HepG2 (cell line): ENCODE measurements at regions not wholly inside any gene's neighbourhood (a gene's known extent, or its start where the extent isn't known, plus 50 kb on each side); places are given as distances from the start of the nearest gene placed in this dataset.

Source experiments
- ATAC-seq: fragments of 200-7000 bp; cut with Tn5 transposase; 3 replicates; pipeline ENCODE4 v1.9.1; 2020; ENCODE audit warnings: mild to moderate bottlenecking, moderate library complexity
- BruUV-seq: library from RNA; stranded (reverse); fragments of 400-500 nt; replicated peaks from 2 replicates; lab custom pipeline; 2021; lab: Mats Ljungman, UMichigan
- CTCF ChIA-PET: fragments of 300-600 bp; formaldehyde crosslinking; extraction: SDS; loops from one replicate; lab custom pipeline; 2021; ENCODE audit warnings: low total read pairs, inconsistent platforms, low intra/inter-chr PET ratio; lab: Yijun Ruan, JAX
- POLR2A ChIA-PET: fragments of 350-600 bp; sonication (Branson Sonifier 250); formaldehyde crosslinking; loops from one replicate; lab custom pipeline; 2020; ENCODE audit warnings: antibody characterized with exemption, inconsistent platforms; lab: Yijun Ruan, JAX
- DNase-seq: peaks from one replicate; pipeline ENCODE4 v3.0.0-alpha.2; 2015; ENCODE audit warnings: low spot score
- FAIRE-seq: peaks from 3 replicates; lab custom pipeline; 2011; peaks lifted over from hg19 to GRCh38; lab: Jason Lieb, UNC
- H2AFZ ChIP-seq: one replicate; pipeline ENCODE4 v1.6.1; 2011; ENCODE audit warnings: low read length, inconsistent platforms
- H3K27ac ChIP-seq: fragments of 300-600 bp; 3 replicates; pipeline ENCODE4 v1.8.0; 2011; ENCODE audit warnings: mixed run types, mild to moderate bottlenecking, mixed read lengths, low read length, inconsistent platforms; ENCODE audit not compliant: insufficient read depth; ENCODE audit errors: extremely low read length
- H3K27me3 ChIP-seq, 2 experiments: fragments of 200-600 bp in 1 of 2; 2 replicates in 1 of 2; 3 replicates in 1 of 2; pipeline versions ENCODE4 v1.6.0 to v1.8.0; 2011; ENCODE audit warnings: low read length in 2 of 2, mild to moderate bottlenecking in 2 of 2, moderate library complexity in 2 of 2, inconsistent platforms in 1 of 2; ENCODE audit not compliant: insufficient read depth in 2 of 2, control insufficient read depth in 1 of 2
- H3K36me3 ChIP-seq, 2 experiments: fragments of 200-600 bp in 1 of 2; replicated peaks in 1 of 2; 2 replicates in 1 of 2; 3 replicates in 1 of 2; pipeline versions ENCODE4 v1.5.1 to v1.8.0; 2011; ENCODE audit warnings: low read length in 2 of 2, inconsistent platforms in 1 of 2; ENCODE audit not compliant: insufficient read depth in 2 of 2, control insufficient read depth in 1 of 2
- H3K4me1 ChIP-seq: 2 replicates; pipeline ENCODE4 v1.5.1; 2012; ENCODE audit warnings: low read length, inconsistent platforms; ENCODE audit not compliant: insufficient read depth
- H3K4me2 ChIP-seq: 2 replicates; pipeline ENCODE4 v1.6.0; 2011; ENCODE audit warnings: low read depth, low read length, inconsistent platforms
- H3K4me3 ChIP-seq, 3 experiments: fragments of 200-600 bp in 1 of 3; sonication (generic), shearing (Covaris generic) in 1 of 3; replicated peaks in 1 of 3; 2 replicates each; pipeline ENCODE4 v1.5.1; 2011 to 2016; ENCODE audit warnings: low read length in 3 of 3, inconsistent platforms in 2 of 3, low read depth in 2 of 3, mild to moderate bottlenecking in 2 of 3, control low read depth in 1 of 3, mixed read lengths in 1 of 3; ENCODE audit not compliant: insufficient read depth in 1 of 3
- H3K79me2 ChIP-seq: one replicate; pipeline ENCODE4 v1.6.1; 2011; ENCODE audit warnings: low read length, inconsistent platforms; ENCODE audit not compliant: insufficient read depth
- H3K9ac ChIP-seq: 2 replicates; pipeline ENCODE4 v1.6.0; 2011; ENCODE audit warnings: mild to moderate bottlenecking, low read depth, low read length, inconsistent platforms; ENCODE audit not compliant: insufficient read depth
- H3K9me3 ChIP-seq: 2 replicates; pipeline ENCODE4 v1.5.1; 2012; ENCODE audit warnings: mild to moderate bottlenecking, low read length
- H4K20me1 ChIP-seq: 2 replicates; pipeline ENCODE4 v1.6.0; 2011; ENCODE audit warnings: inconsistent platforms, mild to moderate bottlenecking, low read length, moderate library complexity; ENCODE audit not compliant: insufficient read depth
- BATF2 ChIP-seq: sonication (generic); formaldehyde crosslinking; IDR thresholded peaks from 2 replicates; pipeline ENCODE4 v1.8.0; 2022; ENCODE audit warnings: mild to moderate bottlenecking, missing genetic modification reagents, moderate library complexity
- CAMTA2 ChIP-seq: sonication (generic); formaldehyde crosslinking; IDR thresholded peaks from 2 replicates; pipeline ENCODE4 v1.4.0; 2020; ENCODE audit warnings: mild to moderate bottlenecking, missing genetic modification reagents, borderline replicate concordance
- CBX5 ChIP-seq: sonication (generic); formaldehyde crosslinking; IDR thresholded peaks from 2 replicates; pipeline ENCODE4 v1.4.0; 2020; ENCODE audit warnings: missing genetic modification reagents, borderline replicate concordance
- CREB3 ChIP-seq: sonication (generic); formaldehyde crosslinking; IDR thresholded peaks from 2 replicates; pipeline ENCODE4 v1.5.0; 2020; ENCODE audit warnings: missing genetic modification reagents
- DPF2 ChIP-seq: sonication (generic); formaldehyde crosslinking; IDR thresholded peaks from 2 replicates; pipeline ENCODE4 v1.4.0; 2020; ENCODE audit warnings: mild to moderate bottlenecking, low read depth, missing genetic modification reagents, borderline replicate concordance
- GABPA ChIP-seq, 2 experiments: IDR thresholded peaks; 2 replicates each; pipeline ENCODE4 v1.6.1; 2011 to 2016; ENCODE audit warnings: low read depth in 2 of 2, low read length in 1 of 2, missing biosample characterization in 1 of 2, missing genetic modification characterization in 1 of 2
- GZF1 ChIP-seq: sonication (generic); formaldehyde crosslinking; IDR thresholded peaks from 2 replicates; pipeline ENCODE4 v1.5.1; 2020; ENCODE audit warnings: mild to moderate bottlenecking, missing genetic modification reagents
- KLF13 ChIP-seq: sonication (generic); formaldehyde crosslinking; IDR thresholded peaks from 2 replicates; pipeline ENCODE4 v1.4.0; 2020; ENCODE audit warnings: mild to moderate bottlenecking, missing genetic modification reagents
- PAXIP1 ChIP-seq: sonication (generic); formaldehyde crosslinking; conservative IDR thresholded peaks from 2 replicates; pipeline ENCODE4 v1.4.0; 2020; ENCODE audit warnings: mild to moderate bottlenecking, missing genetic modification reagents, moderate library complexity
- PLRG1 ChIP-seq: fragments of 450-650 bp; conservative IDR thresholded peaks from 2 replicates; pipeline ENCODE4 v1.6.1; 2016
- SIN3A ChIP-seq: IDR thresholded peaks from 2 replicates; pipeline ENCODE4 v1.6.1; 2011; ENCODE audit warnings: low read depth, mild to moderate bottlenecking, control low read depth, low read length, borderline replicate concordance
- ZBTB26 ChIP-seq: IDR thresholded peaks from 2 replicates; pipeline ENCODE4 v1.6.1; 2016; ENCODE audit warnings: missing compliant biosample characterization, missing genetic modification reagents, borderline replicate concordance
- ZBTB37 ChIP-seq: sonication (generic); formaldehyde crosslinking; IDR thresholded peaks from 2 replicates; pipeline ENCODE4 v1.4.0; 2020; ENCODE audit warnings: mild to moderate bottlenecking, missing genetic modification reagents
- ZNF75D ChIP-seq: sonication (generic); formaldehyde crosslinking; IDR thresholded peaks from 2 replicates; pipeline ENCODE4 v1.8.1; 2023; ENCODE audit warnings: missing genetic modification reagents, mild to moderate bottlenecking, borderline replicate concordance
- ZNF879 ChIP-seq: sonication (generic); formaldehyde crosslinking; IDR thresholded peaks from 2 replicates; pipeline ENCODE4 v1.8.1; 2023; ENCODE audit warnings: missing genetic modification reagents
- WGBS: methylation state at CpG from one replicate; pipeline ENCODE4 v1.1.6; 2017; ENCODE audit warnings: low lambda C conversion rate; 5-methylcytosine and 5-hydroxymethylcytosine counted together
- in situ Hi-C: cut with HindIII; loops from 2 replicates; pipeline ENCODE4 v1.10.0; 2017; ENCODE audit warnings: low pct_unique_long_range_greater_than_20kb; ENCODE audit not compliant: extremely low pct_ligation_motif_present
- intact Hi-C: fragments of 100-400 bp; cut with micrococcal nuclease; formaldehyde crosslinking; loops from one replicate; pipeline ENCODE4 v1.10.0; 2022; ENCODE audit not compliant: unreplicated experiment

GRCh38 chr4:117550085-117550484 lies 464.7 kb upstream of the TRAM1L1 start (continued):
- no peak for TF ChIP-seq PAXIP1 (CRISPR knock-in tag)

GRCh38 chr4:117560329-117560728 lies 474.0 kb upstream of the NDST3 start:
- Histone ChIP-seq H3K9me3 (no peaks in the 10 kb centered on the region), H3K27me3 (no peaks in the 10 kb centered on the region), H3K79me2 (no peaks in the 10 kb centered on the region), H3K36me3 (no peaks in the 10 kb centered on the region), H3K4me3 (no peak overlapping the region), H3K27ac (no peak overlapping the region), H4K20me1 (no peaks in the 10 kb centered on the region; the same call in 1 of the 2 replicates), H3K4me1 (no peaks in the 10 kb centered on the region), H3K4me2 (no peak overlapping the region), H3K9ac (no peak overlapping the region), H2AFZ (no peak overlapping the region)
- in situ Hi-C loops: no loop called here
- CTCF ChIA-PET: no interaction called here
- FAIRE-seq: no peak
- 0% methylated on average over 1 of the region's 1 CpG for WGBS
- no TSS peak for BruUV-seq
- ATAC-seq: no peak
- intact Hi-C loops: no loop called here
- no peak for DNase-seq
- POLR2A ChIA-PET: no interaction called here
- TF ChIP-seq ZNF879 (CRISPR knock-in tag): no peak
- no peak for TF ChIP-seq DPF2
- no peak for TF ChIP-seq GABPA (IDR thresholded peaks at IDR 0.05; ENCODE audit: low read depth, low read length)
- no peak for TF ChIP-seq GABPA (CRISPR knock-in tag; IDR thresholded peaks at IDR 0.05; ENCODE audit: low read depth)
- TF ChIP-seq GZF1 (CRISPR knock-in tag): no peak
- TF ChIP-seq CREB3: no peak
- no peak for TF ChIP-seq ZBTB37 (CRISPR knock-in tag)
- no peak for TF ChIP-seq SIN3A
- TF ChIP-seq PLRG1: no peak
- TF ChIP-seq ZNF75D: no peak
- no peak for TF ChIP-seq KLF13 (CRISPR knock-in tag)
- TF ChIP-seq CAMTA2 (CRISPR knock-in tag): no peak
- TF ChIP-seq BATF2: no peak
- TF ChIP-seq ZBTB26 (CRISPR knock-in tag): no peak
- TF ChIP-seq CBX5 (CRISPR knock-in tag): no peak
